ENCODE measurements at regions not wholly inside any gene's neighbourhood (a gene's known extent, or its start where the extent isn't known, plus 50 kb on each side); places are given as distances from the start of the nearest gene placed in this dataset.

DNA sequence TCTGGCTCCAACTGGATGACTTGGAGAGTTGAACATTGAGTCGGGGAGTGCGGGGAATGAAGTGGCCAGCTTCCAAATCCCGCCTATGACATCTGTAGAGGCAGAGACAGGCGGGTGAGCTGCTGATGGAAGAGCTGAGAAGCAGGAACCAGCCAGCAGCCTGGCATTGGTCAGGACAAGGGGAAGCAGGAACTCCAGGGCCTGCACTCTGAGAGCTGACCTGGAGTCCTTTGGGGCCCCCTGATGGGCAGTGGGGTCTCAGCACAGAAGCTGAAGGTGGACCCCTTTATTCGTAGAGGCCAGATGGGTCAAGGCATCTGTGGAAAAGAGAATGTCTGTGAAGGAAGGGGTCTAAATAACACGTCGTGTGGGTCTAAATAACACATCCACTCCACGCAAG is 57.0 kb downstream of the SEC61G start:
- TF ChIP-seq, protein P1, sequence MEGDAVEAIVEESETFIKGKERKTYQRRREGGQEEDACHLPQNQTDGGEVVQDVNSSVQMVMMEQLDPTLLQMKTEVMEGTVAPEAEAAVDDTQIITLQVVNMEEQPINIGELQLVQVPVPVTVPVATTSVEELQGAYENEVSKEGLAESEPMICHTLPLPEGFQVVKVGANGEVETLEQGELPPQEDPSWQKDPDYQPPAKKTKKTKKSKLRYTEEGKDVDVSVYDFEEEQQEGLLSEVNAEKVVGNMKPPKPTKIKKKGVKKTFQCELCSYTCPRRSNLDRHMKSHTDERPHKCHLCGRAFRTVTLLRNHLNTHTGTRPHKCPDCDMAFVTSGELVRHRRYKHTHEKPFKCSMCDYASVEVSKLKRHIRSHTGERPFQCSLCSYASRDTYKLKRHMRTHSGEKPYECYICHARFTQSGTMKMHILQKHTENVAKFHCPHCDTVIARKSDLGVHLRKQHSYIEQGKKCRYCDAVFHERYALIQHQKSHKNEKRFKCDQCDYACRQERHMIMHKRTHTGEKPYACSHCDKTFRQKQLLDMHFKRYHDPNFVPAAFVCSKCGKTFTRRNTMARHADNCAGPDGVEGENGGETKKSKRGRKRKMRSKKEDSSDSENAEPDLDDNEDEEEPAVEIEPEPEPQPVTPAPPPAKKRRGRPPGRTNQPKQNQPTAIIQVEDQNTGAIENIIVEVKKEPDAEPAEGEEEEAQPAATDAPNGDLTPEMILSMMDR (IDR thresholded peaks at IDR 0.05; ENCODE audit: low read depth, low read length) = no peak
- no peak overlapping the region for H3K4me3 ChIP-seq (ENCODE audit: low read depth, low read length)

DNA sequence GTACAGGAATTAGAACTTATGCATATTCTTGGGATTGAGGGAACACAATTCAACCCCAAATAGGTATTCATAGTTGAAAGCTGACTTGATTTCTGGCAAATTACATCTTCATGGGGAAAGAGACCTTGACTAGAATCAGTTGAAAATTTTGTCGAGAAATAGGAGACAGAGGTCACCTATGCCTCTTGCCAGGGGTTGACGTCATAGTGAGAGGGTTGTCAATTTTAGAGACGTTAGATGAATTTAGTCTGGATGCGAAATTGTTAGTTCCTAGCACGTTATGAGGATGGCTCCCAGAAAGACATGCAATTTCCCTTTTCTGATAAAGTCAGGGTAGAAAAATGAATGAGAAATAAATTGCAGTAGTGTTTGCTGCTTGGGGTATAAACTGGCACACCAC is 59.3 kb downstream of the SEC61G start:
- H3K4me3 ChIP-seq (ENCODE audit: low read depth, low read length) = no peak overlapping the region
- TF ChIP-seq, protein P1 (IDR thresholded peaks at IDR 0.05; ENCODE audit: low read depth, low read length) = no peak

DNA sequence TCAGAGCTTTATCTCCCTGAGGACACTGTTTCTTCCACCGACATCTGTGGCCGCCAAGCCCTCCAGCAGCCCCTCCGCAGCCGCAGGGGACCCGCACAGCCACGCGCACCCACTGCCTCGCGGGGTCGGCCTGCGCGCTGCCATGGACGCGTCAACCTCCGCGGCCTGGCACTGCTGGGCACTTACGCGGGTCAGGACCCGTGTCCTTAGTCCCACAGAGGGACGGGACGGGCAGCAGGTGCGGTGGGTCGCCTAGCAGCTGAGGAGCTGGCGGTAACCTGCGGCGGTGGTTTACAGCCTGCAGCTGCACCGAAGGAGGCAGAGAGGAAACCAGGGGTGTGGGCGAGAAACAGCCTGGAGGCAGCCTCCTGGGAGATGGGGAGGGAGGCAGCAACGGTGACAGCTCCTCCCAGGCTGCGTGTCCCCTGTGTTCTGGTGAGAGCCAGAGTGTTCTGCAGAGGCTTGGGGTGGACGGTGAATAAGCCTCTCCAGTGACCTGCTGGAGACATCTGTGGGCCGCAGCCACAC is 61.3 kb downstream of the SEC61G start:
- TF ChIP-seq, protein P1 (IDR thresholded peaks at IDR 0.05; ENCODE audit: low read depth, low read length) = no peak
- no peak overlapping the region for H3K4me3 ChIP-seq (ENCODE audit: low read depth, low read length)

DNA sequence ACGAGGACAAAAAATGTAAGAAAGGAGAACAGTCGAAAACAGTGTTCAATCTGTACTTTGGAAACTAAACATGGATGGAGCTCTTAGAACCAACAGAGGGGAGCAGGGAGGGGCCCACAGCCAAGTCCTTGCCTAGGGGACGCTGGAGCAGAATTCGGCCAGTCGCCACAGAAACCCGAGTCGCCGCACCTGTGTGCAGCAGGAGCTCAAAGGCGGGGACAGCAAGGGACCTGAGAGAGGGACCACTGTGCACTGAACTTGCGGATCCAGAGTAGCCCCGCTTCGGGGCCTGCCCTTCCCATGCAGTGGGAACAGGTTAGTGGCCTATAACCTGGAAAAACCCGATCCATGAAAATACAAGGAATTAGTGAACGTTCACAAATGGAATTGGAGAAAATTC is 68.1 kb downstream of the SEC61G start:
- TF ChIP-seq, protein P1 (IDR thresholded peaks at IDR 0.05; ENCODE audit: low read depth, low read length) = no peak

DNA sequence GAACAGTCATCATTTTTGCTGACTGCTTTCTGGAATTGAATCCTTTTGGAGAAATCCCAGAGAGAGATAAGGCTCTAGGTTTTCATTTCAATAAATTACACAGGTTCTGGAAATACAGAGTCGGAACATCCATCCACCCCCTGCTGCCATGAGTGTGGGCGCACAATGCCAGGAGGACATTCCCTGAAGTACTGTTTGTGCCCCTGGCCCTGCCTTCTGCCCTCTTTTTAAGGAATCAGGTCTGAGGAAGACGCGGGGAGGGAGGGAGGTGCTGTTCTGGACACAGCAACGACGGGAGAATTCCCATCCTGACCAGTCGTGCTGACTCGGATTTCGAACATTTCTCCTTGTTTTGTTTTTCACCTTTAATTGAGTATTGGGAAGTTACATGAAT is 69.0 kb downstream of the SEC61G start:
- TF ChIP-seq, protein P1 (IDR thresholded peaks at IDR 0.05; ENCODE audit: low read depth, low read length) = no peak
- H3K4me3 ChIP-seq (ENCODE audit: low read depth, low read length) = no peak overlapping the region

More for the DNA sequence above, 68.1 kb downstream of the SEC61G start:
- H3K4me3 ChIP-seq (ENCODE audit: low read depth, low read length) = no peak overlapping the region

DNA sequence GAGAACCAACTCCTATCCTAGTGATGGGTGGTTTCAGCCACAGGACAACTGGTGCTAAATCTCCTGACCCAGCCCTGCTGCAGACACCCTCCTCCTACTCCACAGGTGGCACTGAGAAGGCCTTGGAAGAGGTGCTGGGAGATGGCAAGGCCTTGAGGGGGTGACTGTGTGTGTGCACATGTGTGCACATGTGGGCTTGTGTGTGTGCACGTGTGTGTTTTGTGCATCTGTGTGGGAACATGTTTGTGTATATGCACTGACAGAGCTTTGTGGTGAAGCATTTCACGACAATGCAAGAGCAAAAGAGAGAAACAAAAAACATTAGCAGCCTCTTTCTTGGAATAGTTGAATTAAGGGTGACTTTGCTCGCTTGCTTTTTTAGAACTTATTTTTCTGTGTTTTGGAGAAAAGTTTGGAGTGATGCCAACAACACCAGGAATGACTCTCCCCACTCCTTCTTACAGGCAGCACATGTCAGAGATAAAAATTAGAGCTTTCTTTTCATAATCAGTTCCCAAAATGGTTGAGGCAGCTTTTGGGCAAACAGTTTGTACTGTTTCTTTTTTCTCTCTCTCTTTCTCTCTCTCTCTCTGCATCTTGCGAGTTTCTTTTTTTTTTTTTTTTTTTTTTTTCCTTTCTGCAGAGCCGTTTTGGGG is 69.5 kb downstream of the SEC61G start:
- TF ChIP-seq, protein P1 (IDR thresholded peaks at IDR 0.05; ENCODE audit: low read depth, low read length) = no peak
- H3K4me3 ChIP-seq (ENCODE audit: low read depth, low read length) = no peak overlapping the region

DNA sequence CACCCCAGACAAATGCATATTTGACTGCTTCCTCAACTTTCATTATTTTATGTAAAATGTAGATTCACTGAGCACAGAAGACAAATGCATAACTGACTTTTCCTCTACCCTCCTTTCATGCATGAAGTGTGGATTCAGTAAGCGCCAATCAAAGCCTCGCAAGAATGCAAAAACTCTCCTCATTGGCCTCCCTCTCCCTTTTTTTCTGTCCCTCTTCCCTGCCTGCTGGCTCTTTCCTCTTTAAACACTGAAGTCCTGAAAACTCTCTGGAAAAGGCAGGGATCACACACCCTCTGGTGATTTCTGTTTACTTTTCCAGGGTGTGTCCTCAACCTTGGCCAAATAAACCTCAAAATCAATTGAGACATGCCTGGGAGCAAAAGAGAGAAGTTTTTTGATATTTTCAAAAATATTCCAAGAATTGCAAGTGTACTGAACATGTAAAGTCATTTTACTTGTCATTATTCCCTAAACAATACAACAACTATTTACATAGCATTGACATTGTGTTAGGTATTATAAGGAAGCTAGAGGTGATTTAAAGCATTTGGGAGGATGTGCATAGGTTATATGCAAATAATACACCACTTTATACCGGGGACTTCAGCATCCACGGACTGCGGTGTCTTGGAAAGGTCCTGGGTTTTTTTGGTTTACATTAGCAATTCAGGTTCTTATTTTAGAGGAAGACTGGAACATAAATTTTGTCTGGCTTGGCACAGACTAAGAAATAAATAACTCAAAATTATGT is 71.4 kb downstream of the SEC61G start:
- H3K4me3 ChIP-seq (ENCODE audit: low read depth, low read length) = no peak overlapping the region
- TF ChIP-seq, protein P1 (IDR thresholded peaks at IDR 0.05; ENCODE audit: low read depth, low read length) = no peak

Measured in WI38 (cell line).